Urothelium cell line (cell line): ENCODE measurements at regions not wholly inside any gene's neighbourhood (a gene's known extent, or its start where the extent isn't known, plus 50 kb on each side); places are given as distances from the start of the nearest gene placed in this dataset.
"Not testable (repeated sequence)": the region's sequence is repeated elsewhere in the genome, so short reads cannot be mapped to it uniquely, and the experiment has no call there.

Experiments used
- DNase-seq: peaks from one replicate; pipeline ENCODE4 v3.0.0; 2011; ENCODE audit warnings: low spot score, mixed read lengths
- FAIRE-seq: peaks from 2 replicates; lab custom pipeline; 2011; peaks lifted over from hg19 to GRCh38; lab: Jason Lieb, UNC

DNA sequence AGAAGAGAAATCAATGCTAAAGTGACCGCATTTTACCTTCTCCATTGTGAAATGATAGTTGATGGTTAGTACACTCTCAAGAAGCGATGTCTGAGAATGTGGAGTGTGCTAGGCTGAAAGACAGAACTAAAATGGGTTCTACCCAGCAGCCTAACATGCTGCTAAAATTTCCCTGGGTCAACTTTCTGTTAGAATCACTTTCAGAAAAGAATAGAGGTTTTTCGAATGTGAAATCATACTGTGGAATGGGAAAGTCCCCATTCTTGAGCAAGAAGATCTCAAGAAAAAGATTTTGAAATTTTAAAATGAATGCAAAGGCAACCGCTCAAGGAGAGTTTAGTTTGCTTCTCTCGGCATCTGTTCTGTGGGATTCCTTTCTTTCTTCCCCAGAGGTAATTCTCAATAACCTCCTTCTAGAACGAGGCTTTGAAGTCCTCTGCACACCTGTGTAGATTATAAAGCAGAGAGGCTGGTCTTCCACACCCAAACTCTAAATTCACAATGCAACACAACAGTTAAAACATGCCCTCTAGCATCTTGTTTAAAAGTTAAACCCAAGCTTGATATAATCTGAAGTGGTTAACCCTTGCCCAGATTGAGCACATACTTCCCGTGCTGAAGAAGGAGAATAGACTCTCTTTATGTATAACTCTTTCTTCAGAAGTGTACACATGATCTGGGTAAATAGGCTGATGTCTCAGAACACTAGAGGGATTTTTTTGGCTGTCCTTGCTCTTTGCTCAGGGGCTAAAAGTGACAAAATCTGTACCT lies 208.7 kb upstream of the KLF3 start:
- FAIRE-seq (no peak), DNase-seq (no peak)

- DNase-seq: no peak
- FAIRE-seq: no peak
Measured at GRCh38 chr4:38456096-38456495, 207.9 kb upstream of the KLF3 start.

GRCh38 chr4:38461342-38461741 lies 202.7 kb upstream of the KLF3 start:
- DNase-seq (no peak), FAIRE-seq (no peak)

- no peak for FAIRE-seq
Measured at GRCh38 chr4:38462367-38463055, 201.5 kb upstream of the KLF3 start.

GRCh38 chr4:38463268-38463958 lies 200.6 kb upstream of the KLF3 start:
- FAIRE-seq: no peak
- DNase-seq: no peak

More at GRCh38 chr4:38462367-38463055, 201.5 kb upstream of the KLF3 start:
- DNase-seq: no peak

DNA sequence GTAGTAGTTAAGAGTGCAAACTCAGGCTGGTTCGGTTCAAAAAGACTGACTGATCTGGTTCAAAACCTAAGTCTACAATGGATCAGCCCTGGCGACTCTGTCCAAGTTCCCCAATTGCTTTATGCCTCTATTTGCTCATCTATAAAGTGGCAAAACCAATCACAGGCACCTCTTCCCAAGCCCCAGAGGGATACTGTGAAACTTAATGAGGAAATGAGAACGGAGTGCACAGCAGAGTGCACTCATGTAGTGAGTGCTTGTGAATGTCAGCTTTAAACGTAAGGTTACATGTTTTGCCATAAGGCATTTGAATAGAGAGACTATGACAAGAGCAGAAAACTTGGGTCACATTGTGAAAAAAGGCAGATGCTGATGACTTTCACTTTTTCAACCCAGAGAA lies 199.7 kb upstream of the KLF3 start:
- no peak for FAIRE-seq
- DNase-seq: no peak

DNA sequence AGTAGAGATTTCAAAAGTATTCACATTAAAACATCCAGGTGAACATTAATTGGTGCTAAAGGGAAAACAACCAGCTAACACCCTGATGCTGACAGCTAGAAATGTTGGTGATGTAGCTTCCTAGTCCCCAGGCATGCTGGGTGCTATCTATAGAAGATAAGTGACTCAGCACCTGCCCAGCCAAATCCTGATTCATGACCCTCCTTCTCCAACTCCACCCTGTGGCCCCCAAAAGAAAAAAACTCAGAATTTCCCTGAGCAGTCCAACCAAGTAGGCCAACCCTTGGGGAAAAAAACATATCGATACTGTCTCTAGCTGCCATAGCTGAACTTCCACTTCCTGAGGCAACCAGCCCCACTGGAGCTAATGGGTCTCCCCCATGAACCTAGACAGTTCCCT lies 197.6 kb upstream of the KLF3 start:
- no peak for FAIRE-seq
- DNase-seq: no peak

GRCh38 chr4:38467296-38467695 lies 196.7 kb upstream of the KLF3 start:
- DNase-seq: no peak
- FAIRE-seq: no peak

DNA sequence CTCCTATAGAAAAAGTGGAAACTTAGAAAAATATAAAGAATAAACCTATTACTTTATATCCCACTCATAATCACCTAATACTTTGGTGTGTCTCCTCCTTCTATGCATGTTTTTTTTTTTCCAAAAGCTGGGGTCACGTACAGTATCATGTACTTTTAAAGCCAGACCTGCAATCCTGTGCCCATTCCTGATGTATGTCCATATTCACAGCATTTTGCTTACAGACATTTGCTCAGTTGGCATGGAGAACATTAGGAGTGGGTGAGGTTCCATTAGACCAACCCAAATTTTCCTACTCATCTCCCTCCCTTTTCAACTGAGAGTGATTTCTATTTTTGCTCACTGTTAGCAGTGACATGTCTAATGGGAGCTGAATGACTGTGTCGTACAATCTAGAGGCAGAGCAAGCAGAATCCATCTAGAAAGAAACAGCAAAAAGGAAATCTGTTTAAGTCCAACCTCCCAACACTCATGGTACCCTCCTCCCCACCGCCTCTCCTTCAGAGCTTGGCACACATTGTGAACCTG lies 195.6 kb upstream of the KLF3 start:
- DNase-seq (no peak), FAIRE-seq (no peak)

DNA sequence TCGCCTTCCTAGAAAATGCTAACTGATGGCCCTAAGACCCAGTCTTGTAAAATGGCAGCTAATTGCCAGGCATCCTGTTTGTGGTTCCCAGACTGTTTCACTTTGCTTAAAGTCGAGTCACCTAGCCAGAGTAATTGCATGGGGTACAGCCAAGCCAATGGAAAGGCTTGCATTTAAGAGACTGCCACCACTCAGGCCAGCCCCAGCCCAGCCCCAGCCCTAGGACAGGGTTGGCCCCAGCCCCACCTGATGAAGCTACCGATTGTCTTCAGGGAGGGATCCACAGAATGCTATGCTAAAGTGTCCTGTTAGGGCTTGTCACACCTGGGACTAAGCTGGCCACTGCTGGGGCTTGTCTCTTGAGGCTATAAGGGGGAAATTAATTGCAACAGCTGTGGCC lies 194.6 kb upstream of the KLF3 start:
- FAIRE-seq: no peak
- DNase-seq: no peak

DNA sequence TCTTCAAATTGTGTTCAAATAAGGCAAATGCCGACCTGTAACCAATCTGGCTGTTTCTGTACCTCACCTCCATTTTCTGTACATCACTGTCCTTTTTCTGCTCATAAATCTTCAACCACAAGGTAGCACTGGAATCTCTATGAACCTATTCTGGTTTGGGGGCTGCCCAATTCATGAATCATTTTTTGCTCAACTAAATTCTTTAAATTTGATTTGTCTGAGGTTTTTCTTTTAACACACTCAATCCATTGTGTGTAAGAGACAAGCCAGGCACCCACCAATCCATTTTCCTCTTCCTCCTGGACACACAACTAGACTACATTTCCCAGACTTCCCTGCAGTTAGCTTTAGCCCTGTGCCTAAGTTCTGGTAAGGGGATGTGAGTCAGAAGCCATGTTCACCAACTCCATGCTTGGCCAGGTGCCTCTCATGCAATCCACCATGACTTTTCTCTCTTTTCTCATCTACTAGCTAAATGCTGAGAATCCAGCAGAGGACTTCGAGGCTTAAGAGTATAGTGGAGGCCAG lies 193.2 kb upstream of the KLF3 start:
- DNase-seq (no peak), FAIRE-seq (no peak)

DNA sequence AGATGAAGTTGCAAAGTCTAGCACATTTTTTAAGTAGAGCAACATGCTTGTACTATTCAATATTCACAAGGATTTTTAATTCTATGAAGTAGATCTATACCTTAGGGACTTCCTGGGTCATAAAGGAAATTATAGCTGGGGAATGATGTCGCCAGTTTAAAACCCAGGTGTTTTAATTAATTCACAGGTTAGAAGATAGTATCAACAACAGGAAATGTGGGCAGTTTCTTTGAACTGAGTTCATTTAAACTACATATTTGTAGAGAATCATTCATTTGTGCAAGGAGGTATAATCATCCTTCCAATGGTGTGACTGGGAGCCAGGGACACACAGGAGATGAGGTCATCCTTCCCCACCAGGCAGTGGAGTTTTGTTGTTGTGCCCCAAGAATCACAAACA lies 181.3 kb upstream of the KLF3 start:
- no peak for FAIRE-seq
- no peak for DNase-seq

DNA sequence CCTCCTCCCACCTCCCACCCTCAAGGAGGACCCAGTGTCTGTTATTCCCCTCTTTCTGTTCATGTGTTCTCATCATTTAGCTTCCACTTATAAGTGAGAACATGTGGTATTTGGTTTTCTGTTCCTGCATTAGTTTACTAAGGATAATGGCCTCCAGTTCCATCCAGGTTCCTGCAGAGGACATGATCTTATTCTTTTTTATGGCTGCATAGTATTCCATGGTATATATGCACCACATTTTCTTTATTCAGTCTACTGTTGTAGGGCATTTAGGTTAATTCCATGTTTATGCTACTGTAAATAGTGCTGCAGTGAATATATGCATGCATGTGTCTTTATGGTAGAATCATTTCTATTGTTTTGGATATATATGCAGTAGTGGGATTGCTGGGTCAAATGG lies 180.4 kb upstream of the KLF3 start:
- not testable (repeated sequence) for FAIRE-seq, DNase-seq

DNA sequence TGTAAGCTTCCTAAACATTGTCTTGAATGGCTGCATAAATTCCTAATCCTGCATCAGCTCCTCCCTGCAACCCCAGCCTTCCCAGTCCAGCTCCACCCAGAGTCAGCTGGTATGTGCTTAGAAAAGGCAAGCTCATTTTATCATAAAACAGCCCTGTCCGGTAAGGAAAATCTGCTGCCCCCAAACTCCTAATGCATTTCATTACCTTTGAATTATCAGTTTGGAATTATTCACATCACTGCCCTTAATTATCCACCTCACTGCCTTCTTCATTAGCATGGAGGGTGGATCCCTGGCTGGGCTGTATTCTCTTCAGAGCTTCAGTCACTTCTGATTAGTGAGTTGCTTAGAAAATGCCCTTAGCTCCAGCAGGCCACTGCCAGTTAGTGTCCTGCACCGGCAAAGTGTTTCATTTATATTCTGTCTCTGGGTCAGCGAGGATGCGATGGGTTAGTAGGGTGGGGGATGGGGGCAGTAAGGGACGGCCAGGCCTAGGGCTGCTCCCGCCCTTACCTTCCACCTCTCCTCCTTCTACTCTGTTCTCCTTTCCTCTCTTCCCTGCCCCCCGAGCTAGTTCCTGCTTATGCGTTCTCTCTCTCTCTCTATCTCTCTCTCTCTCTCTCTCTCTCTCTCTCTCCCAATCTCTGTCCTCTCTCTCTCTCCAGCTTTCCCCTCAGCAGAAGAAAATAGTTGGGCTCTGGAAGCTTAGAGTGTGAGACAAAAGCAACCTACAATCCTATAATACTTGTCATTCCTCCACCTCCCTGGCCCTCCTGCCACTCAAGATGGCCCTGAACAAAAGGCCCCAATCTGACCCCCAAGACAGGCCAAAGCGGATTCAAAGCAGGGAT lies 174.8 kb upstream of the KLF3 start:
- FAIRE-seq: no peak
- no peak for DNase-seq

DNA sequence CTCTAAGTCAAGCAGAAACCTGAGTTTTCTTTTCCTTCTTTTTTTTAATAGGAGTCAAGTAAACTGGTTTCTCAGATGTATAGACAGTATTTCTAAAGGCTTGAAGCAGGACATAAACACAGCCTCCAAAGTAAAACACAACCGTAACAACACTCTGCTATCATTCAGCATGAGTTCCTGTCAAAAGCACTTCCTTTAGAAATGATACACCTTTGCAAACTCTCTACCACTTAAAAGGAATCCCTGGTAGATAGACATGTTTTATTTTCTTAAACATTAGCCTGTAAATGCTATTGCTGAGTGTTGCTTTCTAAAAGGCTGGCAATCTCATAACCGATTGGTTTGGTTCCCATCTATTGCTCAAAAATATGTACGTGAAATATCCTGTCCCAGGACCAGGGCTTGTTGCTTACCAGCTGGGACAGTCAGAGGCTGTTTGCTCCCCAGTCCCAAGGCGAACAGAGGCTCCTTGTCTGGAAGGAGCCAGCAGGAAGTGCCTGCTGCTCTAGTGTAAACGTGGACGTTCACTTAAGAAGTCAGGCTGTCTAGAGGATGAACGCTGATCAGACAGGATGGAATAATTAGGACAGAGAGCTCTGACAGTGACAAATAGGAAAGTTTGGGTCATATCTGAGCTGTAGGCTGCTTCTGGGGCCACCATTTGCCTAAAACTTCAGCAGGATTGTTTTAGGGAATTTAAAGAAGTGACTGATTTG lies 173.9 kb upstream of the KLF3 start:
- peak; percentile 60 for DNase-seq
- no peak for FAIRE-seq

DNA sequence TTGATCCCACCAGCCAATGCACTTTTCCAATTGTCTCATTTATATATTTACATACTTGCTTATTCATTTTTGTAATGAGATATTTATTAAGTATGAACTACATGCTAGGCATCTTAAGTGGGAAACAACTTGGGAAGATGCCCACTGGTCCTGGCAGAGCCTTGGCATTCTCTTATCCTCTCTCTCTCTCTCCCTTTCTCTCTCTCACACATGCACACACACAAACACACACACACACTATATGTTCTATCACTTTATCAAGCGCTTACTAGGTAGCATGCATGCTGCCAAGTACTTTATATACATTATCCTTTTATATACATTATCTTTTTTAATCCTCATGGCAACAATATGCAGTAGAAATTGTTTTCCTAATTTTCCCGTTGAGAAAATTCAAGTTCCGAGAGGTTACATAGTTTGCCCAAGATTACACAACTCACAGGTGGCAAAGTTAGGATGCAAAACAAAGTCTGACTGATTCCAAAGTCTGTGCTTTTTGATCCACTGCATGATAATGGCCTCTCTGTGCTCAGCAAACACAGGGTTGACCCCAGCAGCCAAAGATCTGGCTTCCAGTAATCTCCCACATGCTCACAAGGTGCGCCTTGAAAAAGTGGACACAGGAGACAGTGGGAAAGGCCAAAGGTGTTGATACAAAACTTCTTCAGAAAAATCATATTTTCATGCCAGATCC lies 173.1 kb upstream of the KLF3 start:
- no peak for DNase-seq
- FAIRE-seq: no peak

GRCh38 chr4:38491854-38492478 lies 172.0 kb upstream of the KLF3 start:
- DNase-seq (no peak), FAIRE-seq (no peak)

DNA sequence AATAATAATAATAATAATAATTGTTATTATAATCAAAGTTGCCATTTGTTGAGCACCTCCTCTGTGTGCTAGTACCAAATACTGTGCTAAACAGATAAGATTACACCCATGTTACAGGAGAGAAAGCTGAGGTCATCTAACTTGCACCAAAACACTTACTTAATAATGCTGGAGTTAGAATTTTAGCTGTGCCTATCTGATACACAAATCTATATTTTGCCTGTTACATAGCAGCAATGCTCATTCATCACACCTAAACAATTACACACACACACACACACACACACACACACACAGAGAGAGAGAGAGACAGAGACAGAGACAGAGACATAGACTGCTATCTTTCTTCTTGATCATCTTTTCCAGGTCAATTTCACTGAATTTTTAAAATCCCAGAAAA lies 170.9 kb upstream of the KLF3 start:
- FAIRE-seq (no peak), DNase-seq (no peak)

DNA sequence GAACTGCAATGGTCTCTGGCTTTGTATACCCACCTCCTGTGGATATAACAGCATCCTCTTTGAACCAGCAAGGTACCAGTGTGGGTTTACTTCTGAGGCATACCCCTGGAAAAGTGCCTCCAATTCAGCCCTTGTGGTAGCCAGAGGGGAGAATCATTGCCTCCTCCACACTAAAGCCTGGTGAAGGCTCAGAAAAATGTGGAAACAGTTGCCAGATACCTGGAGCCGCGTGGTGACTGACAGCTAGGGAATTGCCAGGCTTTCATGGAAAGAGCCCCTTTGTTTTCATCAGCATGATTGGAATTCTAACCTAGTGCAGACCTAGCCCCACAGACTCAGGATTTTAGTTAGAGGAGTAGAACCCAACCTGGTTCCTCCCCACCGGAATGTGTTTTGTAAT lies 168.6 kb upstream of the KLF3 start:
- DNase-seq: no peak
- no peak for FAIRE-seq
